K562 (cell line): ENCODE measurements at regions not wholly inside any gene's neighbourhood (a gene's known extent, or its start where the extent isn't known, plus 50 kb on each side); places are given as distances from the start of the nearest gene placed in this dataset.

Source experiments
- ATAC-seq: fragments of 200-7000 bp; cut with Tn5 transposase; 3 replicates; pipeline ENCODE4 v1.9.1; 2020; ENCODE audit warnings: moderate library complexity
- BruUV-seq: library from RNA; stranded (reverse); fragments of 400-500 nt; replicated peaks from 2 replicates; lab custom pipeline; 2021; lab: Mats Ljungman, UMichigan
- CTCF ChIA-PET: fragments of 300-600 bp; formaldehyde crosslinking; extraction: SDS; loops from one replicate; lab custom pipeline; 2021; ENCODE audit warnings: low intra/inter-chr PET ratio; lab: Yijun Ruan, JAX
- POLR2A ChIA-PET: fragments of 300-600, 350-650 bp; sonication (Branson Sonifier 250); formaldehyde crosslinking; extraction: SDS; loops from one replicate; lab custom pipeline; 2021; ENCODE audit warnings: antibody characterized with exemption, inconsistent platforms; lab: Yijun Ruan, JAX
- DNase-seq, 4 experiments: peaks; one replicate each; pipeline versions ENCODE4 v3.0.0 to v3.0.0-alpha.2; 2011 to 2018; ENCODE audit warnings: low spot score in 3 of 4, mixed read lengths in 3 of 4; ENCODE audit errors: extremely low read depth in 1 of 4
- FAIRE-seq: peaks from 2 replicates; lab custom pipeline; 2011; peaks lifted over from hg19 to GRCh38; lab: Jason Lieb, UNC
- H2AFZ ChIP-seq: 2 replicates; pipeline ENCODE4 v1.6.0; 2011; ENCODE audit warnings: low read depth, low read length, control low read depth, inconsistent platforms
- H3K27ac ChIP-seq: fragments of 200-600 bp; 3 replicates; pipeline ENCODE4 v1.8.0; 2011; ENCODE audit warnings: low read depth, mild to moderate bottlenecking, control low read depth, inconsistent platforms, low read length, moderate library complexity, mixed read lengths; ENCODE audit errors: extremely low read depth
- H3K27me3 ChIP-seq, 2 experiments: fragments of 300-600 bp in 1 of 2; 2 replicates in 1 of 2; 3 replicates in 1 of 2; pipeline versions ENCODE4 v1.6.0 to v1.8.0; 2011; ENCODE audit warnings: inconsistent platforms in 2 of 2, low read length in 2 of 2, mild to moderate bottlenecking in 1 of 2, mixed read lengths in 1 of 2, moderate library complexity in 1 of 2; ENCODE audit not compliant: control insufficient read depth in 2 of 2, insufficient read depth in 2 of 2
- H3K36me3 ChIP-seq: fragments of 300-600 bp; 3 replicates; pipeline ENCODE4 v1.8.0; 2011; ENCODE audit warnings: mild to moderate bottlenecking, low read length, inconsistent platforms; ENCODE audit not compliant: control insufficient read depth, insufficient read depth
- H3K4me1 ChIP-seq, 2 experiments: fragments of 200-600 bp in 1 of 2; replicated peaks in 1 of 2; 2 replicates in 1 of 2; 3 replicates in 1 of 2; pipeline versions ENCODE4 v1.5.1 to v1.8.0; 2011; ENCODE audit warnings: inconsistent platforms in 2 of 2, low read length in 2 of 2, mild to moderate bottlenecking in 1 of 2, mixed read lengths in 1 of 2, moderate library complexity in 1 of 2; ENCODE audit not compliant: control insufficient read depth in 2 of 2, insufficient read depth in 2 of 2
- H3K4me2 ChIP-seq: 2 replicates; pipeline ENCODE4 v1.6.1; 2011; ENCODE audit warnings: low read length, control low read depth, inconsistent platforms, mixed read lengths; ENCODE audit not compliant: insufficient read depth
- H3K4me3 ChIP-seq: fragments of 200-600 bp; sonication (generic), shearing (Covaris generic); 2 replicates; pipeline ENCODE4 v1.5.1; 2016; ENCODE audit warnings: control low read depth, inconsistent platforms
- H3K79me2 ChIP-seq: fragments of 200-600 bp; 3 replicates; pipeline ENCODE4 v1.8.0; 2011; ENCODE audit warnings: low read length, inconsistent platforms; ENCODE audit not compliant: control insufficient read depth, insufficient read depth
- H3K9ac ChIP-seq, 2 experiments: 2 replicates each; pipeline versions ENCODE4 v1.6.0 to v1.6.1; 2011; ENCODE audit warnings: low read depth in 2 of 2, low read length in 2 of 2, control low read depth in 1 of 2, inconsistent platforms in 1 of 2, mild to moderate bottlenecking in 1 of 2, mixed read lengths in 1 of 2; ENCODE audit not compliant: insufficient read depth in 1 of 2
- H3K9me1 ChIP-seq: one replicate; pipeline ENCODE4 v1.6.0; 2011; ENCODE audit warnings: inconsistent platforms, mild to moderate bottlenecking, low read length, moderate library complexity; ENCODE audit not compliant: control insufficient read depth, insufficient read depth
- H3K9me3 ChIP-seq: replicated peaks from 2 replicates; pipeline ENCODE4 v1.5.1; 2011; ENCODE audit warnings: low read depth, low read length, inconsistent platforms; ENCODE audit not compliant: control insufficient read depth, insufficient read depth
- H4K20me1 ChIP-seq: replicated peaks from 2 replicates; pipeline ENCODE4 v1.6.1; 2011; ENCODE audit warnings: low read length, inconsistent platforms, mixed read lengths; ENCODE audit not compliant: control insufficient read depth, insufficient read depth
- ARNT ChIP-seq, 2 experiments: fragments of 450-650 bp; IDR thresholded peaks; 2 replicates each; pipeline ENCODE4 v1.6.1; 2016; ENCODE audit warnings: mild to moderate bottlenecking in 1 of 2
- ATF2 ChIP-seq: sonication (generic); formaldehyde crosslinking; IDR thresholded peaks from 2 replicates; pipeline ENCODE4 v1.8.1; 2022; ENCODE audit warnings: missing genetic modification reagents
- CREBBP ChIP-seq: IDR thresholded peaks from one replicate; pipeline ENCODE4 v1.6.1; 2012; ENCODE audit warnings: low read depth, mild to moderate bottlenecking, control low read depth, inconsistent platforms, low read length
- FOXA3 ChIP-seq, 2 experiments: fragments of 450-650 bp in 1 of 2; sonication (generic) in 1 of 2; formaldehyde crosslinking; IDR thresholded peaks in 1 of 2; conservative IDR thresholded peaks in 1 of 2; 2 replicates each; pipeline versions ENCODE4 v1.4.0 to v1.8.0; 2020 to 2022; ENCODE audit warnings: mild to moderate bottlenecking in 2 of 2, missing genetic modification reagents in 1 of 2
- IRF2 ChIP-seq: sonication (generic); formaldehyde crosslinking; IDR thresholded peaks from 2 replicates; pipeline ENCODE4 v1.8.1; 2022; ENCODE audit warnings: mild to moderate bottlenecking, missing genetic modification reagents
- JUN ChIP-seq, 2 experiments: sonication (generic) in 1 of 2; formaldehyde crosslinking in 1 of 2; IDR thresholded peaks; 2 replicates each; pipeline versions ENCODE4 v1.6.1 to v1.8.0; 2012 to 2022; ENCODE audit warnings: borderline replicate concordance in 2 of 2, mild to moderate bottlenecking in 2 of 2, improper control_type of control experiment in 1 of 2, low read depth in 1 of 2, low read length in 1 of 2, missing genetic modification reagents in 1 of 2
- MAFF ChIP-seq: IDR thresholded peaks from 2 replicates; pipeline ENCODE4 v1.6.1; 2012; ENCODE audit warnings: low read length, improper control_type of control experiment
- MTA1 ChIP-seq: fragments of 450-650 bp; IDR thresholded peaks from 2 replicates; pipeline ENCODE4 v1.6.1; 2017; ENCODE audit warnings: borderline replicate concordance
- MXI1 ChIP-seq: IDR thresholded peaks from 2 replicates; pipeline ENCODE4 v1.6.1; 2011; ENCODE audit warnings: low read depth, mild to moderate bottlenecking, improper control_type of control experiment, low read length
- RBM14 ChIP-seq: fragments of 200-400 bp; formaldehyde crosslinking; IDR thresholded peaks from 2 replicates; pipeline ENCODE4 v1.6.1; 2018; ENCODE audit warnings: low read depth, mild to moderate bottlenecking, low read length, moderate library complexity, borderline replicate concordance; ENCODE audit not compliant: insufficient read depth
- STAT5A ChIP-seq: IDR thresholded peaks from 2 replicates; pipeline ENCODE4 v1.6.1; 2012; ENCODE audit warnings: low read length, inconsistent platforms, borderline replicate concordance
- ZBTB11 ChIP-seq, 3 experiments: fragments of 200-800 bp in 1 of 3; fragments of 250-450 bp in 1 of 3; fragments of 450-650 bp in 1 of 3; sonication (Bioruptor Pico) in 1 of 3; sonication (Bioruptor generic) in 1 of 3; formaldehyde crosslinking in 1 of 3; IDR thresholded peaks; 2 replicates each; pipeline versions ENCODE4 v1.6.1 to v1.8.0; 2016 to 2022; ENCODE audit warnings: mild to moderate bottlenecking in 2 of 3, missing genetic modification characterization in 2 of 3, missing compliant biosample characterization in 1 of 3, moderate library complexity in 1 of 3
- ZNF277 ChIP-seq: fragments of 250-450 bp; sonication (Bioruptor Pico); IDR thresholded peaks from 2 replicates; pipeline ENCODE4 v1.8.0; 2022; ENCODE audit warnings: inconsistent platforms, mild to moderate bottlenecking, moderate library complexity, borderline replicate concordance
- ZNF655 ChIP-seq: fragments of 250-450 bp; sonication (Bioruptor Pico); IDR thresholded peaks from 2 replicates; pipeline ENCODE4 v1.5.0; 2021
- WGBS: fragments of 100-300 bp; shearing (Covaris generic); methylation state at CpG from one replicate; pipeline ENCODE4 v1.1.6; 2016; ENCODE audit warnings: low coverage, mixed read lengths; ENCODE audit not compliant: insufficient coverage; ENCODE audit errors: missing lambda C conversion rate; 5-methylcytosine and 5-hydroxymethylcytosine counted together
- in situ Hi-C: fragments of 300-500 bp; cut with MboI; formaldehyde crosslinking; loops from 4 replicates; pipeline ENCODE4 v1.15.0; 2018; ENCODE audit warnings: inconsistent platforms, mixed read lengths
- intact Hi-C: fragments of 100-400 bp; cut with micrococcal nuclease; formaldehyde crosslinking; loops from 2 replicates; pipeline ENCODE4 v1.14.2; 2022

- ChIA-PET CTCF (no interaction called here), POLR2A (no interaction called here)
- Histone ChIP-seq H4K20me1 (peaks cover 4% of the 10 kb centered on the region; the same call in 1 of the 2 replicates), H3K4me2 (no peak overlapping the region), H3K79me2 (no peaks in the 10 kb centered on the region), H3K4me3 (no peak overlapping the region), H3K27me3 (peaks cover 5 to 54% of the 10 kb centered on the region in 2 experiments; a peak in 4 of 5 replicates), H3K9ac (no peak overlapping the region), H3K9me3 (no peaks in the 10 kb centered on the region), H3K27ac (no peak overlapping the region), H2AFZ (no peak overlapping the region), H3K4me1 (no peaks in the 10 kb centered on the region), H3K36me3 (no peaks in the 10 kb centered on the region), H3K9me1 (no peaks in the 10 kb centered on the region)
- DNase-seq (no peak), FAIRE-seq (no peak), ATAC-seq (no peak)
- no TSS peak for BruUV-seq
- in situ Hi-C loops = no loop called here
- intact Hi-C loops = no loop called here
- under 1% methylated on average over 18 of the region's 18 CpGs for WGBS
- TF ChIP-seq CREBBP (no peak), ZBTB11 (CRISPR knock-in tag; IDR thresholded peaks at IDR 0.05) (no peak), MAFF (no peak), STAT5A (no peak), ATF2 (CRISPR knock-in tag) (no peak), MXI1 (no peak), IRF2 (CRISPR knock-in tag) (no peak), RBM14 (no peak), ZNF655 (CRISPR knock-in tag) (no peak), JUN (IDR thresholded peaks at IDR 0.05; ENCODE audit: borderline replicate concordance, low read depth, low read length) (no peak), JUN (CRISPR knock-in tag; IDR thresholded peaks at IDR 0.05; ENCODE audit: borderline replicate concordance) (no peak), ZNF277 (CRISPR knock-in tag) (no peak), MTA1 (no peak), ARNT (IDR thresholded peaks at IDR 0.05) (no peak), FOXA3 (CRISPR knock-in tag; conservative IDR thresholded peaks at IDR 0.05 in 1 of 2, IDR thresholded peaks at IDR 0.05 in 1 of 2) (no peak)
These were observed 186.0 kb upstream of the FOXF1 start for GRCh38 chr16:86324320-86324719.
